ENCODE measurements at regions not wholly inside any gene's neighbourhood (a gene's known extent, or its start where the extent isn't known, plus 50 kb on each side); places are given as distances from the start of the nearest gene placed in this dataset.

- no peaks in the 10 kb centered on the region for H3K27me3 ChIP-seq
- no peaks in the 10 kb centered on the region for H3K36me3 ChIP-seq
- 46% methylated on average over 3 of the region's 3 CpGs for WGBS
- H3K27ac ChIP-seq: no peak overlapping the region
- no peaks in the 10 kb centered on the region for H3K9me3 ChIP-seq
- H3K4me1 ChIP-seq: no peaks in the 10 kb centered on the region
- TF ChIP-seq POLR2A (IDR thresholded peaks at IDR 0.05) (no peak), EP300 (IDR thresholded peaks at IDR 0.05) (no peak), CTCF (IDR thresholded peaks at IDR 0.05) (no peak), POLR2AphosphoS5 (IDR thresholded peaks at IDR 0.05) (no peak)
- no peak overlapping the region for H3K4me3 ChIP-seq
- DNase-seq (ENCODE audit: low spot score in 2 of 2): no peak
Observed at GRCh38 chr21:35145626-35146233, 96.6 kb upstream of the RUNX1 start.

- H3K9me3 ChIP-seq: no peaks in the 10 kb centered on the region
- H3K27me3 ChIP-seq: no peaks in the 10 kb centered on the region
- DNase-seq (ENCODE audit: low spot score in 2 of 2): no peak
- no peaks in the 10 kb centered on the region for H3K36me3 ChIP-seq
- no peak overlapping the region for H3K27ac ChIP-seq
- H3K4me1 ChIP-seq: no peaks in the 10 kb centered on the region
- TF ChIP-seq CTCF (IDR thresholded peaks at IDR 0.05): no peak
- 81% methylated on average over 2 of the region's 2 CpGs for WGBS
- H3K4me3 ChIP-seq: no peak overlapping the region
Observed at GRCh38 chr21:35144978-35145377, 95.9 kb upstream of the RUNX1 start.

DNA sequence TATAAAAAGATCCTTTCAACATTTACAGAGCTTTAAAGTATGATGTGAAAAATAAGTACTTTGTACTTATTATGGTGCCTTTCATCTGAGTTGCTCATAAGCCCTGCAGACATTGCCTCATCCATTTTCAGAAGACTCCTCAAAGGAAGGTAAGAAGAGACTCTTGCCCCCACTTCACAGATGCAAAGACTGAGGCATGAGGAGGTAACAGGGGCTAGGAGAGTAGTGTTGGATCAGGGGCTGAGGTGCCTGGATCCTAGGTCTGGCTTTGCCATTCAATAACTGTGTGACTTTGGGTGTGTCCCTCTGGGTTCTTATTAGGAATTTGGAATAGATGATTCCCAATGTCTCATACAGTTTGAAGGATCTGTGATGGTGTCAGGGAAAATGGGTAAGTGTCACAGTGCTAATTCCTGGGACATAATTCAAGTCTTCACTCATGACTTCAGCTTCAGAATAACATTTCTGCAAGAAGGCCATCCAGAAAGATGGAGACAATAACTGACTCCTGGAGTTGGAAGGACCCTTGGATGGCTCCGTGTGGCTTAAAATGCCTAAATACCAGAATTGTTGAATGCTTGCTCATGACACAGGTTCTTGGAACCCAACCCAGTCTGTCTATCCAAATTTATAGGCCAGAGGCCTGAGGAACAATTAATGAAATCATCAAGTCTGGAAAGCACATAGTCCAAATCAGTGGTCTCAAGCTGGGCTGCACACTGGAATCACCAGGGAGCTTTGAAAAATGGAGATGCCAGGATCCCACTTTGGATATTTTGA, 93.1 kb upstream of the RUNX1 start:
- H3K27me3 ChIP-seq: no peaks in the 10 kb centered on the region
- H3K4me3 ChIP-seq: no peak overlapping the region
- WGBS: 64% methylated on average over 1 of the region's 1 CpG
- DNase-seq (ENCODE audit: low spot score in 2 of 2): no peak
- TF ChIP-seq POLR2A (IDR thresholded peaks at IDR 0.05) (no peak), POLR2AphosphoS5 (IDR thresholded peaks at IDR 0.05) (no peak), CTCF (IDR thresholded peaks at IDR 0.05) (no peak), EP300 (IDR thresholded peaks at IDR 0.05) (no peak)
- no peaks in the 10 kb centered on the region for H3K9me3 ChIP-seq
- H3K36me3 ChIP-seq: no peaks in the 10 kb centered on the region
- H3K4me1 ChIP-seq: no peaks in the 10 kb centered on the region
- H3K27ac ChIP-seq: no peak overlapping the region

DNA sequence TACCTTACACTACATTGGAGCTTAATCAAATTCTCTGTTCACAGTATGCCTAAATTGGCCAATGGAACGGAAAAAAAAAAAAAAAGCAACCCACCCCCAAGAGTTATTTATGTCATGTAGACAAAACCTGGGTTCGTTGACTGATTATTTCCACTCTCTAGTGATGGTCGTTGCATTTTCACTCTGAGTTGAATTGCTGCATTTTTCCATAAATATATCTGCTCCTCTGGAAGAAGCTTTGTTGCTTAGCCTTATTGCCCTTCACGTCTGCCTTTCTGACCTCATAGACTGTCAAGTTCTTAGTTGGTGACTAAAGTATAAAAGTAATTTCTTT, 90.2 kb upstream of the RUNX1 start:
- Histone ChIP-seq H3K4me3 (no peak overlapping the region), H3K9me3 (no peaks in the 10 kb centered on the region), H3K27ac (peak overlapping the region; percentile 17), H3K4me1 (peaks cover 4% of the 10 kb centered on the region), H3K36me3 (no peaks in the 10 kb centered on the region), H3K27me3 (no peaks in the 10 kb centered on the region)
- no peak for TF ChIP-seq CTCF (IDR thresholded peaks at IDR 0.05)
- DNase-seq (ENCODE audit: low spot score in 2 of 2): no peak
- WGBS: 81% methylated on average over 4 of the region's 4 CpGs

DNA sequence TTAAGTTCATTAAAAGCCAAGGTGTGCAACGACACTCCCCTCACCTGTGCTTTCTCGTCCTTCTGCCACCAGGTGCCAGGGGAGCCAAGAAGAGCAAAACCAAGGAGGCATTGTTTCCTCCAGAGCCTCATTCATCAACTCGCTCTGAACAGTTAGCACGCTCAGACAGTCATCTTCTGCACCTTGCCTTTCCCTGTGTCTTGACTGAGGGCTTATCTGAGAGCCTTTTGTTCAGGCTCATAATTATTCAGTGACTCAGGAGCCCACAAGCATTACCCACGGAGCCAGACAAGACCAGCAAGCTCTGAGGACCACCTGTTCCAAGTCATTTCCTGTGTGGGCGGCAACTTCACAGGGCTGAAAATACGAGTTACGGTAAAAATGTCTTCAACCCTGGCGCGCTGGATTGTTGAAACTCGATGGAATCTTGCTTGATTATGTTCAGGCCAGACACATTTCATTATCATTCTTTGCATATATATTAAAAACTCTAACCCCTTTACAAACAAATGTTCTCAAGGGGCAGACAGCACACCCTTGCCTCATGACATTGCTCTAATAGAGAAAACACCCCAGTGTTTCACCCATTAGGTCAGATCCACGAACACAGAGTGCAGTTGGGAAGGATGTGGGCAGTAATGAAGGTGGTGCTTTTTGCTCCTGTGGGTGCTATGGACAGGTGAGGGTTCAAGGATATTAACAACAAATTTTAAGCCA, 89.7 kb upstream of the RUNX1 start:
- DNase-seq (ENCODE audit: low spot score in 2 of 2): no peak
- 63% methylated on average over 12 of the region's 12 CpGs for WGBS
- Histone ChIP-seq H3K27ac (peak overlapping the region; percentile 17), H3K4me1 (peaks cover 4% of the 10 kb centered on the region), H3K9me3 (no peaks in the 10 kb centered on the region), H3K36me3 (no peaks in the 10 kb centered on the region), H3K4me3 (no peak overlapping the region), H3K27me3 (no peaks in the 10 kb centered on the region)
- TF ChIP-seq CTCF (IDR thresholded peaks at IDR 0.05) (no peak), EP300 (IDR thresholded peaks at IDR 0.05) (no peak), POLR2AphosphoS5 (IDR thresholded peaks at IDR 0.05) (no peak), POLR2A (IDR thresholded peaks at IDR 0.05) (no peak)

Data from suprapubic skin (tissue), 4 donors.